HepG2 (cell line): ENCODE measurements at regions not wholly inside any gene's neighbourhood (a gene's known extent, or its start where the extent isn't known, plus 50 kb on each side); places are given as distances from the start of the nearest gene placed in this dataset.

Experiments used
- ATAC-seq: fragments of 200-7000 bp; cut with Tn5 transposase; 3 replicates; pipeline ENCODE4 v1.9.1; 2020; ENCODE audit warnings: mild to moderate bottlenecking, moderate library complexity
- BruUV-seq: library from RNA; stranded (reverse); fragments of 400-500 nt; replicated peaks from 2 replicates; lab custom pipeline; 2021; lab: Mats Ljungman, UMichigan
- CTCF ChIA-PET: fragments of 300-600 bp; formaldehyde crosslinking; extraction: SDS; loops from one replicate; lab custom pipeline; 2021; ENCODE audit warnings: low total read pairs, inconsistent platforms, low intra/inter-chr PET ratio; lab: Yijun Ruan, JAX
- POLR2A ChIA-PET: fragments of 350-600 bp; sonication (Branson Sonifier 250); formaldehyde crosslinking; loops from one replicate; lab custom pipeline; 2020; ENCODE audit warnings: antibody characterized with exemption, inconsistent platforms; lab: Yijun Ruan, JAX
- DNase-seq: peaks from one replicate; pipeline ENCODE4 v3.0.0-alpha.2; 2015; ENCODE audit warnings: low spot score
- FAIRE-seq: peaks from 3 replicates; lab custom pipeline; 2011; peaks lifted over from hg19 to GRCh38; lab: Jason Lieb, UNC
- H2AFZ ChIP-seq: one replicate; pipeline ENCODE4 v1.6.1; 2011; ENCODE audit warnings: low read length, inconsistent platforms
- H3K27ac ChIP-seq: fragments of 300-600 bp; 3 replicates; pipeline ENCODE4 v1.8.0; 2011; ENCODE audit warnings: mixed run types, mild to moderate bottlenecking, mixed read lengths, low read length, inconsistent platforms; ENCODE audit not compliant: insufficient read depth; ENCODE audit errors: extremely low read length
- H3K27me3 ChIP-seq, 2 experiments: fragments of 200-600 bp in 1 of 2; 2 replicates in 1 of 2; 3 replicates in 1 of 2; pipeline versions ENCODE4 v1.6.0 to v1.8.0; 2011; ENCODE audit warnings: low read length in 2 of 2, mild to moderate bottlenecking in 2 of 2, moderate library complexity in 2 of 2, inconsistent platforms in 1 of 2; ENCODE audit not compliant: insufficient read depth in 2 of 2, control insufficient read depth in 1 of 2
- H3K36me3 ChIP-seq, 2 experiments: fragments of 200-600 bp in 1 of 2; replicated peaks in 1 of 2; 2 replicates in 1 of 2; 3 replicates in 1 of 2; pipeline versions ENCODE4 v1.5.1 to v1.8.0; 2011; ENCODE audit warnings: low read length in 2 of 2, inconsistent platforms in 1 of 2; ENCODE audit not compliant: insufficient read depth in 2 of 2, control insufficient read depth in 1 of 2
- H3K4me1 ChIP-seq: 2 replicates; pipeline ENCODE4 v1.5.1; 2012; ENCODE audit warnings: low read length, inconsistent platforms; ENCODE audit not compliant: insufficient read depth
- H3K4me2 ChIP-seq: 2 replicates; pipeline ENCODE4 v1.6.0; 2011; ENCODE audit warnings: low read depth, low read length, inconsistent platforms
- H3K4me3 ChIP-seq, 3 experiments: fragments of 200-600 bp in 1 of 3; sonication (generic), shearing (Covaris generic) in 1 of 3; replicated peaks in 1 of 3; 2 replicates each; pipeline ENCODE4 v1.5.1; 2011 to 2016; ENCODE audit warnings: low read length in 3 of 3, inconsistent platforms in 2 of 3, low read depth in 2 of 3, mild to moderate bottlenecking in 2 of 3, control low read depth in 1 of 3, mixed read lengths in 1 of 3; ENCODE audit not compliant: insufficient read depth in 1 of 3
- H3K79me2 ChIP-seq: one replicate; pipeline ENCODE4 v1.6.1; 2011; ENCODE audit warnings: low read length, inconsistent platforms; ENCODE audit not compliant: insufficient read depth
- H3K9ac ChIP-seq: 2 replicates; pipeline ENCODE4 v1.6.0; 2011; ENCODE audit warnings: mild to moderate bottlenecking, low read depth, low read length, inconsistent platforms; ENCODE audit not compliant: insufficient read depth
- H3K9me3 ChIP-seq: 2 replicates; pipeline ENCODE4 v1.5.1; 2012; ENCODE audit warnings: mild to moderate bottlenecking, low read length
- H4K20me1 ChIP-seq: 2 replicates; pipeline ENCODE4 v1.6.0; 2011; ENCODE audit warnings: inconsistent platforms, mild to moderate bottlenecking, low read length, moderate library complexity; ENCODE audit not compliant: insufficient read depth
- KLF15 ChIP-seq: sonication (generic); formaldehyde crosslinking; IDR thresholded peaks from 2 replicates; pipeline ENCODE4 v1.8.1; 2023; ENCODE audit warnings: borderline replicate concordance, mild to moderate bottlenecking, inconsistent platforms, missing genetic modification reagents, mixed read lengths
- SPEN ChIP-seq: sonication (generic); formaldehyde crosslinking; IDR thresholded peaks from 2 replicates; pipeline ENCODE4 v1.5.1; 2020; ENCODE audit warnings: low read depth, mild to moderate bottlenecking, missing genetic modification reagents
- STAG1 ChIP-seq: sonication (generic); formaldehyde crosslinking; IDR thresholded peaks from 2 replicates; pipeline ENCODE4 v1.4.0; 2020; ENCODE audit warnings: missing genetic modification reagents
- TOE1 ChIP-seq: sonication (generic); formaldehyde crosslinking; IDR thresholded peaks from 2 replicates; pipeline ENCODE4 v1.4.0; 2020; ENCODE audit warnings: mild to moderate bottlenecking, missing genetic modification reagents
- ZMYM3 ChIP-seq: sonication (generic); formaldehyde crosslinking; IDR thresholded peaks from 2 replicates; pipeline ENCODE4 v1.5.1; 2020; ENCODE audit warnings: mild to moderate bottlenecking, missing genetic modification reagents
- WGBS: methylation state at CpG from one replicate; pipeline ENCODE4 v1.1.6; 2017; ENCODE audit warnings: low lambda C conversion rate; 5-methylcytosine and 5-hydroxymethylcytosine counted together
- in situ Hi-C: cut with HindIII; loops from 2 replicates; pipeline ENCODE4 v1.10.0; 2017; ENCODE audit warnings: low pct_unique_long_range_greater_than_20kb; ENCODE audit not compliant: extremely low pct_ligation_motif_present
- intact Hi-C: fragments of 100-400 bp; cut with micrococcal nuclease; formaldehyde crosslinking; loops from one replicate; pipeline ENCODE4 v1.10.0; 2022; ENCODE audit not compliant: unreplicated experiment
- TF ChIP-seq, protein P1 (sequence below): sonication (generic); formaldehyde crosslinking; IDR thresholded peaks from 2 replicates; pipeline ENCODE4 v1.8.0; 2022; ENCODE audit warnings: mild to moderate bottlenecking, missing genetic modification reagents, borderline replicate concordance
- TF ChIP-seq, protein P2 (sequence below): sonication (generic); formaldehyde crosslinking; IDR thresholded peaks from 2 replicates; pipeline ENCODE4 v1.4.0; 2020; ENCODE audit warnings: missing genetic modification reagents, borderline replicate concordance

DNA sequence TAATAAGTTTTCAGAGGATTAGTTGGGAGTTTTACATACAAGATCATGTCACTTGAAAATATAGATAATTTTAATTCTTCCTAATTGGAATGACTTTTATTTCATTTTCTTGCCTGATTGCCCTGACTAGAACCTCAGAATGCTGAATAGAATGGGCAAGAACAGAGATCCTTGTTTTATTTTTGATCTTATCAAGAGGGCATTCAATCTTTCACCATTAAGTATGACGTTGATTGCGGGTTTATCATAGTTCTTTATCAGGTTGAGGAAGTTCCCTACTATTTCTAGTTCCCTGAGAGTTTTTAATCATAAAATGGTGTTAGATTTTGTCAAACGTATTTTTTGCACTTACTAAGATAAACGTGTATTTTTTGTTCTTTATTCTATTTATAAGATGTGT lies 124.3 kb downstream of the DICER1 start:
- 3% methylated on average over 4 of the region's 4 CpGs for WGBS
- DNase-seq: no peak
- in situ Hi-C loops: no loop called here
- CTCF ChIA-PET: no interaction called here
- H3K4me2 ChIP-seq: no peak overlapping the region
- H3K36me3 ChIP-seq: no peaks in the 10 kb centered on the region
- POLR2A ChIA-PET: no interaction called here
- H3K9me3 ChIP-seq: no peaks in the 10 kb centered on the region
- H3K4me1 ChIP-seq: no peaks in the 10 kb centered on the region
- H3K27ac ChIP-seq: no peak overlapping the region
- TF ChIP-seq TOE1 (CRISPR knock-in tag) (no peak), ZMYM3 (CRISPR knock-in tag) (no peak), SPEN (CRISPR knock-in tag) (no peak), KLF15 (CRISPR knock-in tag) (no peak)
- TF ChIP-seq, protein P1, sequence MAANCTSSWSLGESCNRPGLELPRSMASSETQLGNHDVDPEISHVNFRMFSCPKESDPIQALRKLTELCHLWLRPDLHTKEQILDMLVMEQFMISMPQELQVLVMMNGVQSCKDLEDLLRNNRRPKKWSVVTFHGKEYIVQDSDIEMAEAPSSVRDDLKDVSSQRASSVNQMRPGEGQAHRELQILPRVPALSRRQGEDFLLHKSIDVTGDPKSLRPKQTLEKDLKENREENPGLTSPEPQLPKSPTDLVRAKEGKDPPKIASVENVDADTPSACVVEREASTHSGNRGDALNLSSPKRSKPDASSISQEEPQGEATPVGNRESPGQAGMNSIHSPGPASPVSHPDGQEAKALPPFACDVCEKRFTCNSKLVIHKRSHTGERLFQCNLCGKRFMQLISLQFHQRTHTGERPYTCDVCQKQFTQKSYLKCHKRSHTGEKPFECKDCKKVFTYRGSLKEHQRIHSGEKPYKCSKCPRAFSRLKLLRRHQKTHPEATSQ (CRISPR knock-in tag): no peak
- no peak overlapping the region for H3K9ac ChIP-seq
- no peak for FAIRE-seq
- no peak overlapping the region for H2AFZ ChIP-seq
- ATAC-seq: no peak
- H4K20me1 ChIP-seq: no peaks in the 10 kb centered on the region
- BruUV-seq: no TSS peak
- H3K79me2 ChIP-seq: no peaks in the 10 kb centered on the region
- H3K27me3 ChIP-seq: peaks cover 2 to 9% of the 10 kb centered on the region in 2 experiments; a peak in 2 of 5 replicates
- H3K4me3 ChIP-seq: no peak overlapping the region
- intact Hi-C loops: no loop called here

DNA sequence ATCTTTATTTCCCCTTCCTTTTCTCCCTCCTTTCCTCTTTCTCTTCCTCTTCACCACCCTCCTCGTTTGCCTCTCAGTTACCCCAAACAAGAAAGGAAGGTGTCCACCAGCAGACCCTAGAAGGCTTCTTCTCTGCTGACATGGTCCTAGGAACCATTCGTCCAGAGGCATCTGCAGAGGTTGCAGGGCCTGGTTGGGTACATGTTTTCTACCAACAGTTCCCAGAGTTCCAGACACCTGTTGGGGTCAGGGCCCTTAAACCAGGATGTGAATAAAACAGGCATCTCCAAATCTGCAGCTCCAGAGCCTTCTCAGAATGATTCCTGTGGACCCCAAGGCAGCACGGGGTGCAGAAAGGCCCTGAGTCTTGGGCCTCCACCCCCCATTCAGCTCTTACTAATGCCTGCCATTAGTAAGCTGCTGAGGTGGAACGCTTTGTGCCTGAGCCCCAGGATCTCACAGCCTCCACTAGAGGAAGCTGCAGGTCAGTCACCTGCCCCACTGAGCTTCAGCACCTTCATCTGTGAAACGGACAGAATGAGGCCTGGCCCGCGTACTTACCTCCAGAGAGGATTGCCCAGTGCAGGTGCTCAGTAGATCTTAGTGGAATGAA lies 130.4 kb downstream of the DICER1 start:
- FAIRE-seq: no peak
- in situ Hi-C loops: no loop called here

More for the DNA sequence above, 130.4 kb downstream of the DICER1 start:
- Histone ChIP-seq H3K27me3 (peaks cover 0 to 15% of the 10 kb centered on the region in 2 experiments; a peak in 1 of 5 replicates), H3K36me3 (no peaks in the 10 kb centered on the region), H3K27ac (no peak overlapping the region), H2AFZ (no peak overlapping the region), H4K20me1 (no peaks in the 10 kb centered on the region), H3K4me1 (no peaks in the 10 kb centered on the region), H3K9ac (no peak overlapping the region), H3K4me3 (no peak overlapping the region), H3K9me3 (no peaks in the 10 kb centered on the region), H3K79me2 (no peaks in the 10 kb centered on the region), H3K4me2 (no peak overlapping the region)
- ATAC-seq (no peak), DNase-seq (no peak)
- intact Hi-C loops: no loop called here
- TF ChIP-seq, protein P2, sequence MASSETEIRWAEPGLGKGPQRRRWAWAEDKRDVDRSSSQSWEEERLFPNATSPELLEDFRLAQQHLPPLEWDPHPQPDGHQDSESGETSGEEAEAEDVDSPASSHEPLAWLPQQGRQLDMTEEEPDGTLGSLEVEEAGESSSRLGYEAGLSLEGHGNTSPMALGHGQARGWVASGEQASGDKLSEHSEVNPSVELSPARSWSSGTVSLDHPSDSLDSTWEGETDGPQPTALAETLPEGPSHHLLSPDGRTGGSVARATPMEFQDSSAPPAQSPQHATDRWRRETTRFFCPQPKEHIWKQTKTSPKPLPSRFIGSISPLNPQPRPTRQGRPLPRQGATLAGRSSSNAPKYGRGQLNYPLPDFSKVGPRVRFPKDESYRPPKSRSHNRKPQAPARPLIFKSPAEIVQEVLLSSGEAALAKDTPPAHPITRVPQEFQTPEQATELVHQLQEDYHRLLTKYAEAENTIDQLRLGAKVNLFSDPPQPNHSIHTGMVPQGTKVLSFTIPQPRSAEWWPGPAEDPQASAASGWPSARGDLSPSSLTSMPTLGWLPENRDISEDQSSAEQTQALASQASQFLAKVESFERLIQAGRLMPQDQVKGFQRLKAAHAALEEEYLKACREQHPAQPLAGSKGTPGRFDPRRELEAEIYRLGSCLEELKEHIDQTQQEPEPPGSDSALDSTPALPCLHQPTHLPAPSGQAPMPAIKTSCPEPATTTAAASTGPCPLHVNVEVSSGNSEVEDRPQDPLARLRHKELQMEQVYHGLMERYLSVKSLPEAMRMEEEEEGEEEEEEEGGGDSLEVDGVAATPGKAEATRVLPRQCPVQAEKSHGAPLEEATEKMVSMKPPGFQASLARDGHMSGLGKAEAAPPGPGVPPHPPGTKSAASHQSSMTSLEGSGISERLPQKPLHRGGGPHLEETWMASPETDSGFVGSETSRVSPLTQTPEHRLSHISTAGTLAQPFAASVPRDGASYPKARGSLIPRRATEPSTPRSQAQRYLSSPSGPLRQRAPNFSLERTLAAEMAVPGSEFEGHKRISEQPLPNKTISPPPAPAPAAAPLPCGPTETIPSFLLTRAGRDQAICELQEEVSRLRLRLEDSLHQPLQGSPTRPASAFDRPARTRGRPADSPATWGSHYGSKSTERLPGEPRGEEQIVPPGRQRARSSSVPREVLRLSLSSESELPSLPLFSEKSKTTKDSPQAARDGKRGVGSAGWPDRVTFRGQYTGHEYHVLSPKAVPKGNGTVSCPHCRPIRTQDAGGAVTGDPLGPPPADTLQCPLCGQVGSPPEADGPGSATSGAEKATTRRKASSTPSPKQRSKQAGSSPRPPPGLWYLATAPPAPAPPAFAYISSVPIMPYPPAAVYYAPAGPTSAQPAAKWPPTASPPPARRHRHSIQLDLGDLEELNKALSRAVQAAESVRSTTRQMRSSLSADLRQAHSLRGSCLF (CRISPR knock-in tag): no peak
- peak; percentile 25; the same call in 1 of the 2 replicates for TF ChIP-seq STAG1 (CRISPR knock-in tag)
- ChIA-PET CTCF (no interaction called here), POLR2A (no interaction called here)
- 49% methylated on average over 7 of the region's 7 CpGs for WGBS
- no TSS peak for BruUV-seq
